Trophoblast cell (in vitro differentiated cells and primary cell): ENCODE measurements at regions not wholly inside any gene's neighbourhood (a gene's known extent, or its start where the extent isn't known, plus 50 kb on each side); places are given as distances from the start of the nearest gene placed in this dataset.

Experiments used
- DNase-seq, 2 donors: peaks; one replicate each; pipeline ENCODE4 v3.0.0-alpha.2; 2016
- H2AFZ ChIP-seq: 2 replicates; pipeline ENCODE4 v1.6.1; 2013; ENCODE audit warnings: low read length, moderate library complexity, mild to moderate bottlenecking; ENCODE audit not compliant: insufficient read depth, poor library complexity
- H2AK5ac ChIP-seq: 2 replicates; pipeline ENCODE4 v1.6.1; 2013; ENCODE audit warnings: mild to moderate bottlenecking, low read length
- H2BK120ac ChIP-seq: 2 replicates; pipeline ENCODE4 v1.6.1; 2013; ENCODE audit warnings: low read length, mild to moderate bottlenecking, moderate library complexity; ENCODE audit not compliant: insufficient read depth, poor library complexity
- H2BK12ac ChIP-seq: 2 replicates; pipeline ENCODE4 v1.6.1; 2013; ENCODE audit warnings: mild to moderate bottlenecking, low read length, moderate library complexity
- H2BK5ac ChIP-seq: 2 replicates; pipeline ENCODE4 v1.6.1; 2013; ENCODE audit warnings: low read length, low read depth, moderate library complexity, mild to moderate bottlenecking; ENCODE audit not compliant: poor library complexity
- H3K14ac ChIP-seq: 2 replicates; pipeline ENCODE4 v1.6.1; 2013; ENCODE audit warnings: mild to moderate bottlenecking, low read length
- H3K18ac ChIP-seq: 2 replicates; pipeline ENCODE4 v1.6.1; 2013; ENCODE audit warnings: mild to moderate bottlenecking, low read length
- H3K23ac ChIP-seq: 2 replicates; pipeline ENCODE4 v1.6.1; 2013; ENCODE audit warnings: low read length
- H3K27ac ChIP-seq: 2 replicates; pipeline ENCODE4 v1.5.1; 2013; ENCODE audit warnings: low read depth, mild to moderate bottlenecking, inconsistent platforms, low read length, moderate library complexity
- H3K27me3 ChIP-seq: 2 replicates; pipeline ENCODE4 v1.6.1; 2013; ENCODE audit warnings: inconsistent platforms, mild to moderate bottlenecking, low read length, moderate library complexity; ENCODE audit not compliant: insufficient read depth
- H3K36me3 ChIP-seq, 2 experiments: 1 replicate in 1 of 2; 2 replicates in 1 of 2; pipeline ENCODE4 v1.6.1; 2013; ENCODE audit warnings: low read length in 2 of 2, mild to moderate bottlenecking in 2 of 2, moderate library complexity in 1 of 2; ENCODE audit not compliant: insufficient read depth in 2 of 2, control insufficient read depth in 1 of 2
- H3K4ac ChIP-seq: 2 replicates; pipeline ENCODE4 v1.6.1; 2013; ENCODE audit warnings: low read depth, mild to moderate bottlenecking, low read length, moderate library complexity
- H3K4me1 ChIP-seq, 2 experiments: 1 replicate in 1 of 2; 2 replicates in 1 of 2; pipeline ENCODE4 v1.6.1; 2013; ENCODE audit warnings: low read length in 2 of 2, mild to moderate bottlenecking in 2 of 2, moderate library complexity in 1 of 2; ENCODE audit not compliant: insufficient read depth in 2 of 2, control insufficient read depth in 1 of 2
- H3K4me2 ChIP-seq: 2 replicates; pipeline ENCODE4 v1.6.1; 2013; ENCODE audit warnings: inconsistent platforms, mild to moderate bottlenecking, low read length, moderate library complexity
- H3K4me3 ChIP-seq: 2 replicates; pipeline ENCODE4 v1.5.1; 2013; ENCODE audit warnings: mild to moderate bottlenecking, low read depth, low read length, inconsistent platforms
- H3K79me1 ChIP-seq: one replicate; pipeline ENCODE4 v1.6.1; 2013; ENCODE audit warnings: low read length
- H3K79me2 ChIP-seq: 2 replicates; pipeline ENCODE4 v1.6.1; 2013; ENCODE audit warnings: low read length, mild to moderate bottlenecking; ENCODE audit not compliant: control insufficient read depth, insufficient read depth, poor library complexity
- H3K9ac ChIP-seq: 2 replicates; pipeline ENCODE4 v1.6.1; 2013; ENCODE audit warnings: mild to moderate bottlenecking, low read length
- H3K9me3 ChIP-seq: 2 replicates; pipeline ENCODE4 v1.6.1; 2013; ENCODE audit warnings: low read depth, mild to moderate bottlenecking, control low read depth, inconsistent platforms, low read length; ENCODE audit not compliant: insufficient read depth
- H4K12ac ChIP-seq: 2 replicates; pipeline ENCODE4 v1.6.1; 2013; ENCODE audit warnings: low read depth, mild to moderate bottlenecking, low read length, moderate library complexity
- H4K8ac ChIP-seq: 2 replicates; pipeline ENCODE4 v1.6.1; 2013; ENCODE audit warnings: low read depth, mild to moderate bottlenecking, low read length, moderate library complexity
- H4K91ac ChIP-seq: one replicate; pipeline ENCODE4 v1.6.1; 2013; ENCODE audit warnings: low read depth, mild to moderate bottlenecking, low read length, moderate library complexity
- WGBS: extraction: QIAGEN DNeasy Blood & Tissue Kit; methylation state at CpG from one replicate; pipeline ENCODE4 v1.1.7; 2013; ENCODE audit warnings: missing lambda C conversion rate; ENCODE audit not compliant: insufficient read length, insufficient coverage; ENCODE audit errors: extremely low coverage; 5-methylcytosine and 5-hydroxymethylcytosine counted together

DNA sequence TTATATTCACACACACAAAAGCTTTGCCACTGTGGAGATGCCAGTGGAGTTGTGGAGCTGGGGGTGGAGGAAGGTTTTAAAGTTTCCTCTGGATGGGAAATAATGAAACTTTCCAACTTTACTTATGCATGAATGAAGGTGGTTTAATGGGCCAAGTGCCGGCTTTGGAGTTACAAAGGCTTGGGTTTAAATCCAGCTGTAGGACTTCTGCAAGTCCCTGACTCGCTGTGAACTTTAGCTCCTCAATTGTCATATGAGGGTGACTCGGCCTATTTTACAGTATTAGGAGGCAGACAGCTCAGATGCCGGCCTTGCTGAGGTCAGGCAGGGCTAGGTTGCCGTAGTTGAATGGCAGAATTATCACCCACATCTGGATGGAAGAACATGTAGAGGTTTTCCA lies 415.8 kb upstream of the TRIB2 start:
- H3K14ac ChIP-seq, result no peak overlapping the region

DNA sequence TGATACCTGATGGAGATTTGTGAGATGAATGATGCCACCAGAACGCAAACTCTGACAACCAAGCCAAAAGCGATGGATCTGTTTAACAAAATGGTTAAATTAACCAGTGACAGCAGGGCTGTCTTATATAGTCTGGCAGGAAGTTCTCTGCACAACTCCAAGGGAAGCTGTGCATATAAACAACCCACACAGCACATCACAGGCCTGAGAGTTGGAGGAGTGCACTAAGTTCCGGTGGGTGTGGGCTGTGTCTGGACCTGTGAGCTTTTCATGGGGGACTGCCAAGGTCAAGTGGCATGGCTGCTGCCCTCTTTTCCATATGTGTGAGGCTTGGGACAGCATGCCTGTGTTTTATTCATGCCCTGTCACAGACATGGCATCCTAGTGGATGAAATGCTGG lies 414.6 kb upstream of the TRIB2 start:
- Histone ChIP-seq H3K79me2 (no peaks in the 10 kb centered on the region), H3K4me1 (no peaks in the 10 kb centered on the region), H2BK12ac (no peak overlapping the region), H3K79me1 (peaks cover 2% of the 10 kb centered on the region), H4K8ac (no peak overlapping the region), H3K14ac (no peak overlapping the region), H3K27ac (no peak overlapping the region), H3K9ac (no peak overlapping the region), H3K9me3 (no peaks in the 10 kb centered on the region), H4K12ac (no peak overlapping the region), H3K18ac (no peak overlapping the region), H3K4me2 (no peak overlapping the region), H3K23ac (no peak overlapping the region), H3K4ac (no peak overlapping the region), H2AFZ (no peak overlapping the region), H2BK5ac (no peak overlapping the region), H2BK120ac (no peak overlapping the region), H3K27me3 (no peaks in the 10 kb centered on the region), H3K4me3 (no peak overlapping the region), H4K91ac (no peak overlapping the region), H3K36me3 (no peaks in the 10 kb centered on the region), H2AK5ac (no peak overlapping the region)
- WGBS, result no CpG with 5 or more reads among the region's 3 CpGs
- no peak for DNase-seq

More for the DNA sequence above, 415.8 kb upstream of the TRIB2 start:
- Histone ChIP-seq H2BK5ac (no peak overlapping the region), H3K4me2 (no peak overlapping the region), H2AFZ (no peak overlapping the region), H3K27ac (no peak overlapping the region), H3K23ac (no peak overlapping the region), H3K4ac (no peak overlapping the region), H3K79me2 (no peaks in the 10 kb centered on the region), H4K91ac (no peak overlapping the region), H3K36me3 (no peaks in the 10 kb centered on the region), H3K79me1 (peaks cover 2% of the 10 kb centered on the region), H3K4me1 (no peaks in the 10 kb centered on the region), H3K18ac (no peak overlapping the region), H3K4me3 (no peak overlapping the region), H2BK120ac (no peak overlapping the region), H2AK5ac (no peak overlapping the region), H3K9me3 (no peaks in the 10 kb centered on the region), H4K8ac (no peak overlapping the region), H3K27me3 (no peaks in the 10 kb centered on the region), H4K12ac (no peak overlapping the region), H2BK12ac (no peak overlapping the region), H3K9ac (no peak overlapping the region)
- no CpG with 5 or more reads among the region's 5 CpGs for WGBS
- DNase-seq, result no peak

DNA sequence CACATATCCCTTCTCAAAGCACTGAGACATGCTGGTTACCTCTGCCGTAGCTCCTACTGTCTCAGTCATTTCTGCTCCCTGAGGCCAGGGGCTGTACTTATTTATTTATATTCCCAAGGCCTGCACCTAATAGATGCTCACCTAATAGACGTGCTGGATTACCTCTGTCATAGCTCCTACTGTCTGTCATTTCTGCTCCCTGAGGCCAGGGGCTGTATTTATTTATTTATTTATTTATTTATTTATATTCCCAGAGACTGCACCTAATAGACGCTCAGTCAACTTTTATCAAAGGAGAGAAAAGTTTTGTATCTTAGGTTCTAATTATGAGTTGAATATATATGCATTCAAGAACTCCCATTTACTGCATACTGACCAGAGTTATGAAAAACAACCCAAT lies 414.0 kb upstream of the TRIB2 start:
- no peak overlapping the region for H3K23ac ChIP-seq
- no peak overlapping the region for H4K12ac ChIP-seq
- H3K9me3 ChIP-seq, result no peaks in the 10 kb centered on the region
- H3K14ac ChIP-seq, result no peak overlapping the region
- no peaks in the 10 kb centered on the region for H3K4me1 ChIP-seq
- no peak overlapping the region for H4K8ac ChIP-seq
- H3K27me3 ChIP-seq, result no peaks in the 10 kb centered on the region
- H3K27ac ChIP-seq, result no peak overlapping the region
- no CpG with 5 or more reads among the region's 3 CpGs for WGBS
- H3K4me2 ChIP-seq, result no peak overlapping the region
- no peaks in the 10 kb centered on the region for H3K79me2 ChIP-seq
- no peak for DNase-seq
- H2BK12ac ChIP-seq, result no peak overlapping the region
- peaks cover 2% of the 10 kb centered on the region for H3K79me1 ChIP-seq
- no peaks in the 10 kb centered on the region for H3K36me3 ChIP-seq
- H2BK5ac ChIP-seq, result no peak overlapping the region
- H3K4me3 ChIP-seq, result no peak overlapping the region
- H4K91ac ChIP-seq, result no peak overlapping the region
- no peak overlapping the region for H2AFZ ChIP-seq
- H3K4ac ChIP-seq, result no peak overlapping the region
- H3K9ac ChIP-seq, result no peak overlapping the region
- H3K18ac ChIP-seq, result no peak overlapping the region
- no peak overlapping the region for H2AK5ac ChIP-seq
- no peak overlapping the region for H2BK120ac ChIP-seq

DNA sequence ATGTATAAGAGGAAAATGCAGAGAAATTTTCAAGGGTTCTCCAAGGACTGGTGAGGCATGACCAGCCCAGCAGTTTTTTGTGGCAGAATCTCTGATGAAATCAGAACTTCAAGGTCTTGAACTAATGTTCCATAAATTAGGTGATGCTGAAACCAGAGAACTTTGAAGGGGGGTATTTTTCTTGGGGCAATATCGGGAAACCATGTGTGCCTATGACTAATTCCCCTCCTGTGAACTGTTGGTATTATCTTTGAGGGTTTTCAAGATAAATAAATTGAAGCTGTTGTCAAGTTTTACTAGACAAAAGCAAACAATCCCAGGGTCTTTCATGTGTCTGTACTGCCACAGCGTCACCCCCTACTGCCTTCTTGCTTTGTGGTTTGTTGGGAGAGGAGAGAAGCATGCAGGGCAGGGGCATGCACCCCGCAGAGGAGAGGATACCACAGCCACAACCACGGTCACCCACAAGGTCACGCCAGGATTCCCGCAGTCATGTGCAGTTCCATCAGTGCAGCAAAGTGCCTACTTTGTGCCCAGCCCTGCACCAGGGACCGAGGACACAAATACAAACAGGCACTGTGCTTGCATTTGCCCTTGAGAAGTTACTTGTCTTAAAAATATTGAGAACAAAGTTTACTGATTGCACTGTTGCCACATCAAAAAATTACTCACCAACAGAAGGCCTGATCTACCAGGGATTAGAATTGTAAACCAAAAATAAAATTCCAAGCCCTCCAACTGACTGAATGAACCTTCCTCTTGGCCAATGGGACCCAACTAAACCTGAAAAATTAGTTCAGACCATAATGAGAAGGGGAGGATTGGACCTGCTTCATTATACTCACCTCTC lies 413.3 kb upstream of the TRIB2 start:
- H3K4me3 ChIP-seq, result no peak overlapping the region

More for the DNA sequence above, 413.3 kb upstream of the TRIB2 start:
- no peak for DNase-seq
- Histone ChIP-seq H3K27ac (no peak overlapping the region), H2AFZ (no peak overlapping the region), H4K12ac (no peak overlapping the region), H3K23ac (no peak overlapping the region), H3K4me1 (no peaks in the 10 kb centered on the region), H3K18ac (no peak overlapping the region), H3K9ac (no peak overlapping the region), H3K79me2 (no peaks in the 10 kb centered on the region), H3K14ac (no peak overlapping the region), H2BK5ac (no peak overlapping the region), H2BK120ac (no peak overlapping the region), H3K9me3 (no peaks in the 10 kb centered on the region), H3K36me3 (no peaks in the 10 kb centered on the region), H3K4ac (no peak overlapping the region), H3K79me1 (peaks cover 2% of the 10 kb centered on the region), H4K8ac (no peak overlapping the region), H2AK5ac (no peak overlapping the region), H3K27me3 (no peaks in the 10 kb centered on the region), H3K4me2 (no peak overlapping the region), H4K91ac (no peak overlapping the region), H2BK12ac (no peak overlapping the region)
- no CpG with 5 or more reads among the region's 7 CpGs for WGBS
